IMR-90 (cell line): ENCODE measurements at regions not wholly inside any gene's neighbourhood (a gene's known extent, or its start where the extent isn't known, plus 50 kb on each side); places are given as distances from the start of the nearest gene placed in this dataset.

Experiments
- ATAC-seq: fragments of 200-7000 bp; cut with Tn5 transposase; 2 replicates; pipeline ENCODE4 v1.9.1; 2020; ENCODE audit warnings: low read depth, mild to moderate bottlenecking, moderate library complexity
- BruUV-seq: library from RNA; stranded (reverse); fragments of 400-500 nt; replicated peaks from 2 replicates; lab custom pipeline; 2021; lab: Mats Ljungman, UMichigan
- CTCF ChIA-PET: fragments of 300-600 bp; formaldehyde crosslinking; extraction: SDS; loops from one replicate; lab custom pipeline; 2021; ENCODE audit warnings: antibody characterized with exemption; lab: Yijun Ruan, JAX
- POLR2A ChIA-PET: fragments of 300-600 bp; sonication (Branson Sonifier 250); formaldehyde crosslinking; loops from one replicate; lab custom pipeline; 2022; ENCODE audit warnings: antibody characterized with exemption; ENCODE audit not compliant: unreplicated experiment; lab: Charles Lee
- DNase-seq: peaks from one replicate; pipeline ENCODE4 v3.0.0; 2013
- H2AFZ ChIP-seq: replicated peaks from 2 replicates; pipeline ENCODE3; 2013; ENCODE audit warnings: low read length, mild to moderate bottlenecking; ENCODE audit not compliant: poor library complexity
- H2AK5ac ChIP-seq: 2 replicates; pipeline ENCODE4 v1.6.1; 2013; ENCODE audit warnings: low read depth, low read length, inconsistent platforms
- H2AK9ac ChIP-seq: replicated peaks from 2 replicates; pipeline ENCODE3; 2013; ENCODE audit warnings: mild to moderate bottlenecking, low read depth, low read length, moderate library complexity; ENCODE audit not compliant: poor library complexity
- H2BK120ac ChIP-seq: 2 replicates; pipeline ENCODE4 v1.6.1; 2013; ENCODE audit warnings: low read depth, low read length, inconsistent platforms
- H2BK15ac ChIP-seq: 3 replicates; pipeline ENCODE4 v1.6.1; 2013; ENCODE audit warnings: low read depth, low read length, inconsistent platforms
- H2BK20ac ChIP-seq: 2 replicates; pipeline ENCODE4 v1.6.1; 2013; ENCODE audit warnings: low read depth, mild to moderate bottlenecking, inconsistent platforms, low read length, moderate library complexity
- H2BK5ac ChIP-seq: 2 replicates; pipeline ENCODE4 v1.6.1; 2013; ENCODE audit warnings: mild to moderate bottlenecking, low read depth, low read length, inconsistent platforms; ENCODE audit not compliant: poor library complexity, severe bottlenecking
- H3K14ac ChIP-seq: replicated peaks from 2 replicates; pipeline ENCODE4 v1.6.1; 2013; ENCODE audit warnings: low read depth, low read length, inconsistent platforms
- H3K18ac ChIP-seq: 2 replicates; pipeline ENCODE4 v1.6.1; 2013; ENCODE audit warnings: low read depth, low read length, control low read depth
- H3K23ac ChIP-seq: 2 replicates; pipeline ENCODE4 v1.6.1; 2013; ENCODE audit warnings: low read depth, low read length, inconsistent platforms
- H3K27ac ChIP-seq: 2 replicates; pipeline ENCODE4 v1.5.1; 2013; ENCODE audit warnings: mild to moderate bottlenecking, control low read depth, low read length; ENCODE audit not compliant: insufficient read depth
- H3K27me3 ChIP-seq: 2 replicates; pipeline ENCODE4 v1.6.1; 2013; ENCODE audit warnings: low read length; ENCODE audit not compliant: control insufficient read depth, insufficient read depth
- H3K36me3 ChIP-seq: 2 replicates; pipeline ENCODE4 v1.6.1; 2013; ENCODE audit warnings: low read length, mixed read lengths; ENCODE audit not compliant: control insufficient read depth, insufficient read depth
- H3K4ac ChIP-seq: 2 replicates; pipeline ENCODE4 v1.6.1; 2013; ENCODE audit warnings: low read depth, low read length, inconsistent platforms
- H3K4me1 ChIP-seq: 2 replicates; pipeline ENCODE4 v1.6.1; 2013; ENCODE audit warnings: low read length, mixed read lengths; ENCODE audit not compliant: control insufficient read depth, insufficient read depth
- H3K4me2 ChIP-seq: 2 replicates; pipeline ENCODE4 v1.6.1; 2013; ENCODE audit warnings: low read depth, mild to moderate bottlenecking, control low read depth, low read length, moderate library complexity
- H3K4me3 ChIP-seq: 2 replicates; pipeline ENCODE4 v1.5.1; 2013; ENCODE audit warnings: low read depth, mild to moderate bottlenecking, control low read depth, low read length, moderate library complexity; ENCODE audit not compliant: insufficient read depth
- H3K56ac ChIP-seq: 2 replicates; pipeline ENCODE4 v1.6.1; 2013; ENCODE audit warnings: low read length, inconsistent platforms; ENCODE audit not compliant: insufficient read depth; ENCODE audit errors: extremely low read depth
- H3K79me1 ChIP-seq, 2 experiments: 2 replicates each; pipeline ENCODE4 v1.6.1; 2013; ENCODE audit warnings: low read length in 2 of 2, inconsistent platforms in 1 of 2, low read depth in 1 of 2
- H3K9ac ChIP-seq: 2 replicates; pipeline ENCODE4 v1.6.1; 2013; ENCODE audit warnings: low read depth, low read length, control low read depth
- H3K9me1 ChIP-seq: 2 replicates; pipeline ENCODE4 v1.6.1; 2013; ENCODE audit warnings: low read length, inconsistent platforms; ENCODE audit not compliant: insufficient read depth
- H3K9me3 ChIP-seq: 2 replicates; pipeline ENCODE4 v1.6.1; 2013; ENCODE audit warnings: low read length; ENCODE audit not compliant: control insufficient read depth, insufficient read depth
- H4K20me1 ChIP-seq: 2 replicates; pipeline ENCODE4 v1.6.1; 2013; ENCODE audit warnings: low read length, inconsistent platforms; ENCODE audit not compliant: insufficient read depth
- H4K5ac ChIP-seq: 2 replicates; pipeline ENCODE4 v1.6.1; 2013; ENCODE audit warnings: mild to moderate bottlenecking, low read depth, low read length, control low read depth
- H4K8ac ChIP-seq, 2 experiments: 2 replicates each; pipeline ENCODE4 v1.6.1; 2013; ENCODE audit warnings: low read depth in 2 of 2, low read length in 2 of 2, control low read depth in 1 of 2, inconsistent platforms in 1 of 2
- H4K91ac ChIP-seq: 2 replicates; pipeline ENCODE4 v1.6.1; 2013; ENCODE audit warnings: low read depth, low read length, inconsistent platforms; ENCODE audit not compliant: insufficient read depth
- BHLHE40 ChIP-seq: fragments of 150-350 bp; IDR thresholded peaks from 2 replicates; pipeline ENCODE4 v1.6.1; 2016; ENCODE audit warnings: mild to moderate bottlenecking, low read depth, low read length
- CEBPB ChIP-seq: IDR thresholded peaks from 2 replicates; pipeline ENCODE4 v1.6.1; 2012; ENCODE audit warnings: low read depth, low read length, improper control_type of control experiment
- CHD1 ChIP-seq: IDR thresholded peaks from 2 replicates; pipeline ENCODE4 v1.6.1; 2012; ENCODE audit warnings: low read depth, low read length, improper control_type of control experiment
- FOS ChIP-seq: fragments of 150-350 bp; IDR thresholded peaks from 2 replicates; pipeline ENCODE4 v1.6.1; 2016; ENCODE audit warnings: low read depth, low read length
- MAFK ChIP-seq: IDR thresholded peaks from 2 replicates; pipeline ENCODE4 v1.6.1; 2012; ENCODE audit warnings: low read depth, low read length, improper control_type of control experiment
- MAZ ChIP-seq: IDR thresholded peaks from 2 replicates; pipeline ENCODE4 v1.6.1; 2012; ENCODE audit warnings: low read depth, mild to moderate bottlenecking, low read length, improper control_type of control experiment, moderate library complexity, borderline replicate concordance
- MXI1 ChIP-seq: IDR thresholded peaks from 2 replicates; pipeline ENCODE4 v1.6.1; 2012; ENCODE audit warnings: low read depth, mild to moderate bottlenecking, low read length, moderate library complexity, borderline replicate concordance
- NFE2L2 ChIP-seq: fragments of 150-350 bp; IDR thresholded peaks from 2 replicates; pipeline ENCODE4 v1.6.1; 2016; ENCODE audit warnings: low read depth, mild to moderate bottlenecking, low read length
- POLR2A ChIP-seq: IDR thresholded peaks from 2 replicates; pipeline ENCODE4 v1.6.1; 2012; ENCODE audit warnings: mild to moderate bottlenecking, low read depth, low read length
- RAD21 ChIP-seq: IDR thresholded peaks from 2 replicates; pipeline ENCODE4 v1.6.1; 2012; ENCODE audit warnings: low read length, improper control_type of control experiment
- RCOR1 ChIP-seq: IDR thresholded peaks from 2 replicates; pipeline ENCODE4 v1.6.1; 2012; ENCODE audit warnings: mild to moderate bottlenecking, low read length, improper control_type of control experiment; ENCODE audit not compliant: insufficient replicate concordance
- RFX5 ChIP-seq: IDR thresholded peaks from 2 replicates; pipeline ENCODE4 v1.8.0; 2012; ENCODE audit warnings: low read depth, mild to moderate bottlenecking, low read length, moderate library complexity
- SMC3 ChIP-seq: fragments of 150-350 bp; IDR thresholded peaks from 2 replicates; pipeline ENCODE4 v1.6.1; 2016; ENCODE audit warnings: low read depth, mild to moderate bottlenecking, antibody characterized with exemption, low read length, moderate library complexity
- WGBS, 2 experiments: methylation state at CpG; one replicate each; pipeline versions ENCODE4 v1.1.5 to v1.1.7; 2013; ENCODE audit warnings: missing lambda C conversion rate in 2 of 2; ENCODE audit not compliant: insufficient read length in 1 of 2; ENCODE audit errors: extremely low coverage in 2 of 2; 5-methylcytosine and 5-hydroxymethylcytosine counted together
- dilution Hi-C: fragments of 300-500 bp; cut with HindIII; formaldehyde crosslinking; loops from one replicate; pipeline ENCODE4 v1.14.3; 2018; ENCODE audit warnings: low sequenced_read_pairs; ENCODE audit not compliant: unreplicated experiment
- in situ Hi-C: fragments of 300-500 bp; cut with MboI; formaldehyde crosslinking; loops from 3 replicates; pipeline ENCODE4 v1.14.3; 2019; ENCODE audit warnings: low sequenced_read_pairs, inconsistent platforms, mixed read lengths
- intact Hi-C: fragments of 100-400 bp; cut with micrococcal nuclease; formaldehyde crosslinking; loops from 2 replicates; pipeline ENCODE4 v1.10.0; 2022
- TF ChIP-seq, protein P1 (sequence below): fragments of 150-350 bp; IDR thresholded peaks from 2 replicates; pipeline ENCODE4 v1.6.1; 2016; ENCODE audit warnings: low read depth, mild to moderate bottlenecking, low read length, moderate library complexity, borderline replicate concordance
- TF ChIP-seq, protein P2 (sequence below): fragments of 150-350 bp; IDR thresholded peaks from 2 replicates; pipeline ENCODE4 v1.6.1; 2017; ENCODE audit warnings: mild to moderate bottlenecking, antibody characterized with exemption, low read length, low read depth
- TF ChIP-seq, protein P3 (sequence below): conservative IDR thresholded peaks from 2 replicates; pipeline ENCODE4 v1.5.1; 2012; ENCODE audit warnings: mild to moderate bottlenecking, low read depth, low read length, improper control_type of control experiment

DNA sequence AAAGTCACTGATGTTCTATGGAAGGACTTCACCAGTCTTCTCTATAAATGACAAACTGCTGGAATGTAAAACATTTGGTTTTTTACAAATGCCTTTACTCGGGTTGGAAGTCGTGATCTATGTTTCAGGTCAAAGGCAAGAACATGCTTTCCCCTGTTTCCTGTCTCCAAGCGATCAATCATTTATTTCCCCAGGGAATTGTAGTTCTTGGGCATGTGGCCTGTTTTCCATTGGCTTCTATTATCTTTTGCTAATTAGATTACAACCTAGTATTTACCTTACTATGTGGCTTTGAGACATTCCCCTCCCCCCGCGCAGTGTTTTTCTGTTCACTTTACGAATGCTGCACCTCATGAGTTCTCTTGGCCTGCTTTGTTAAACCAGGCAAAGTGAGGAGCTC, 684.2 kb downstream of the EPHA4 start:
- Histone ChIP-seq H4K8ac (no peak overlapping the region), H4K20me1 (no peaks in the 10 kb centered on the region), H3K9me1 (peaks cover 2% of the 10 kb centered on the region; the same call in 1 of the 2 replicates), H2AFZ (no peak overlapping the region), H2AK9ac (no peak overlapping the region), H3K14ac (no peak overlapping the region), H3K79me1 (no peaks in the 10 kb centered on the region), H3K4ac (no peak overlapping the region), H3K23ac (no peak overlapping the region), H2BK20ac (no peak overlapping the region), H2BK120ac (no peak overlapping the region), H3K4me2 (no peak overlapping the region), H3K18ac (no peak overlapping the region), H4K5ac (no peak overlapping the region), H3K27ac (no peak overlapping the region), H2BK15ac (no peak overlapping the region), H3K27me3 (no peaks in the 10 kb centered on the region), H3K56ac (no peak overlapping the region), H3K9me3 (no peaks in the 10 kb centered on the region), H3K9ac (no peak overlapping the region), H3K4me3 (no peak overlapping the region), H3K4me1 (no peaks in the 10 kb centered on the region), H3K36me3 (no peaks in the 10 kb centered on the region), H2AK5ac (no peak overlapping the region), H4K91ac (no peak overlapping the region), H2BK5ac (no peak overlapping the region)
- no peak for DNase-seq
- intact Hi-C loops: no loop called here
- no CpG with 5 or more reads among the region's 6 CpGs for WGBS, 2 experiments
- no peak for ATAC-seq
- dilution Hi-C loops: no loop called here
- in situ Hi-C loops: no loop called here
- ChIA-PET CTCF (interaction anchor here (1.0 kb wide), 1 partner anchor 10 kb away, joined by 3 read pairs; no protein-coding TSS in a partner anchor), POLR2A (no interaction called here)
- BruUV-seq: no TSS peak
- TF ChIP-seq, protein P1, sequence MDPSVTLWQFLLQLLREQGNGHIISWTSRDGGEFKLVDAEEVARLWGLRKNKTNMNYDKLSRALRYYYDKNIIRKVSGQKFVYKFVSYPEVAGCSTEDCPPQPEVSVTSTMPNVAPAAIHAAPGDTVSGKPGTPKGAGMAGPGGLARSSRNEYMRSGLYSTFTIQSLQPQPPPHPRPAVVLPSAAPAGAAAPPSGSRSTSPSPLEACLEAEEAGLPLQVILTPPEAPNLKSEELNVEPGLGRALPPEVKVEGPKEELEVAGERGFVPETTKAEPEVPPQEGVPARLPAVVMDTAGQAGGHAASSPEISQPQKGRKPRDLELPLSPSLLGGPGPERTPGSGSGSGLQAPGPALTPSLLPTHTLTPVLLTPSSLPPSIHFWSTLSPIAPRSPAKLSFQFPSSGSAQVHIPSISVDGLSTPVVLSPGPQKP: no peak
- no peak for TF ChIP-seq MAFK
- no peak for TF ChIP-seq SMC3
- no peak for TF ChIP-seq CHD1
- TF ChIP-seq RFX5: no peak
- no peak for TF ChIP-seq MXI1
- TF ChIP-seq RCOR1: no peak
- TF ChIP-seq BHLHE40: no peak
- TF ChIP-seq MAZ: no peak
- TF ChIP-seq, protein P2, sequence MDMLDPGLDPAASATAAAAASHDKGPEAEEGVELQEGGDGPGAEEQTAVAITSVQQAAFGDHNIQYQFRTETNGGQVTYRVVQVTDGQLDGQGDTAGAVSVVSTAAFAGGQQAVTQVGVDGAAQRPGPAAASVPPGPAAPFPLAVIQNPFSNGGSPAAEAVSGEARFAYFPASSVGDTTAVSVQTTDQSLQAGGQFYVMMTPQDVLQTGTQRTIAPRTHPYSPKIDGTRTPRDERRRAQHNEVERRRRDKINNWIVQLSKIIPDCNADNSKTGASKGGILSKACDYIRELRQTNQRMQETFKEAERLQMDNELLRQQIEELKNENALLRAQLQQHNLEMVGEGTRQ: no peak
- no peak for TF ChIP-seq RAD21
- no peak for TF ChIP-seq NFE2L2
- no peak for TF ChIP-seq POLR2A
- TF ChIP-seq, protein P3, sequence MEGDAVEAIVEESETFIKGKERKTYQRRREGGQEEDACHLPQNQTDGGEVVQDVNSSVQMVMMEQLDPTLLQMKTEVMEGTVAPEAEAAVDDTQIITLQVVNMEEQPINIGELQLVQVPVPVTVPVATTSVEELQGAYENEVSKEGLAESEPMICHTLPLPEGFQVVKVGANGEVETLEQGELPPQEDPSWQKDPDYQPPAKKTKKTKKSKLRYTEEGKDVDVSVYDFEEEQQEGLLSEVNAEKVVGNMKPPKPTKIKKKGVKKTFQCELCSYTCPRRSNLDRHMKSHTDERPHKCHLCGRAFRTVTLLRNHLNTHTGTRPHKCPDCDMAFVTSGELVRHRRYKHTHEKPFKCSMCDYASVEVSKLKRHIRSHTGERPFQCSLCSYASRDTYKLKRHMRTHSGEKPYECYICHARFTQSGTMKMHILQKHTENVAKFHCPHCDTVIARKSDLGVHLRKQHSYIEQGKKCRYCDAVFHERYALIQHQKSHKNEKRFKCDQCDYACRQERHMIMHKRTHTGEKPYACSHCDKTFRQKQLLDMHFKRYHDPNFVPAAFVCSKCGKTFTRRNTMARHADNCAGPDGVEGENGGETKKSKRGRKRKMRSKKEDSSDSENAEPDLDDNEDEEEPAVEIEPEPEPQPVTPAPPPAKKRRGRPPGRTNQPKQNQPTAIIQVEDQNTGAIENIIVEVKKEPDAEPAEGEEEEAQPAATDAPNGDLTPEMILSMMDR: no peak
- TF ChIP-seq FOS: no peak
- no peak for TF ChIP-seq CEBPB
